ENCODE measurements at regions not wholly inside any gene's neighbourhood (a gene's known extent, or its start where the extent isn't known, plus 50 kb on each side); places are given as distances from the start of the nearest gene placed in this dataset.
"Not testable (repeated sequence)": the region's sequence is repeated elsewhere in the genome, so short reads cannot be mapped to it uniquely, and the experiment has no call there.

- intact Hi-C loops (cut with DNase I) = no loop called here
- DNase-seq (ENCODE audit: low spot score) = no peak
Measured at GRCh38 chr5:6321078-6321477, 57.3 kb downstream of the MED10 start.

DNA sequence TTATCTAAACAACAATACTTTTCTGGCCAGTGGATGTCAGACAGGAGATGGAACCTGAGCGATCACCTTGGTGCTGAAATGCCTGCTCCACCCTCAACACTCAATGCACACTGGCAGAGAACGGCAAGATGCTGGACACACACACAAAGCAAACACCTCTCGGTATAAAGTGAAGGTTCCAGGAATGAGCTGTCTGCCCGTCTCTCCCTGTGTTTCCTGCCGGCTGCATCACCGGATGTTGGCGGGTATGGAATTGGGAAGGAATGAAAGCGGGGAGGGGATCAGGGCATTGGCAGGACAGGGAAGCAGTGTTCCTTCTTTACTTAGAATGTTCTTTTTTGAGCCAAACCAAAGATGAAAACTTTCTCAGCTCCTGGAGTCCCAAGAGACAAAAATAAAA is 59.2 kb downstream of the MED10 start:
- intact Hi-C loops (cut with DNase I) = no loop called here
- no peak for DNase-seq (ENCODE audit: low spot score)

GRCh38 chr5:6317116-6317798 is 61.1 kb downstream of the MED10 start:
- no peak for DNase-seq (ENCODE audit: low spot score)
- intact Hi-C loops (cut with DNase I) = no loop called here

DNA sequence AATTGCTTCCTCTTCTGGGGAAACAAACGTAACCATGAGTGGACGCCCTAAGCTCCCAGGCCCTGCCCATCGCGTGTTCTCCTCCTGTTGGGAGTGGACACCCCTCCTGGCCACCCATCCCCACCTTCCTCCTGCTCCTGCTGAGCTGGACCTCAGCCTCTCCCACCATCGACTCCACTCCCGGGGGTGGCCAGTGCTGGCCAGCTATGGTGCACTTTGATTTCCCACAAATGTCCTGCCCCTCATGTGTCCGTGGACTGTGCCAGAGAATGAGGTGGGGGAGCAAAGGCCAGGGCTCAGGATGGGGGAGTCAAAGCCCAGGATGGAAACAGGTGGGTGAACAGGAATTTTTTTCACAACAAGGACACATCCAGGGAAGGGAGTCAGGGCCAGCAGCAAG is 62.8 kb downstream of the MED10 start:
- DNase-seq (ENCODE audit: low spot score) = no peak
- intact Hi-C loops (cut with DNase I) = no loop called here

DNA sequence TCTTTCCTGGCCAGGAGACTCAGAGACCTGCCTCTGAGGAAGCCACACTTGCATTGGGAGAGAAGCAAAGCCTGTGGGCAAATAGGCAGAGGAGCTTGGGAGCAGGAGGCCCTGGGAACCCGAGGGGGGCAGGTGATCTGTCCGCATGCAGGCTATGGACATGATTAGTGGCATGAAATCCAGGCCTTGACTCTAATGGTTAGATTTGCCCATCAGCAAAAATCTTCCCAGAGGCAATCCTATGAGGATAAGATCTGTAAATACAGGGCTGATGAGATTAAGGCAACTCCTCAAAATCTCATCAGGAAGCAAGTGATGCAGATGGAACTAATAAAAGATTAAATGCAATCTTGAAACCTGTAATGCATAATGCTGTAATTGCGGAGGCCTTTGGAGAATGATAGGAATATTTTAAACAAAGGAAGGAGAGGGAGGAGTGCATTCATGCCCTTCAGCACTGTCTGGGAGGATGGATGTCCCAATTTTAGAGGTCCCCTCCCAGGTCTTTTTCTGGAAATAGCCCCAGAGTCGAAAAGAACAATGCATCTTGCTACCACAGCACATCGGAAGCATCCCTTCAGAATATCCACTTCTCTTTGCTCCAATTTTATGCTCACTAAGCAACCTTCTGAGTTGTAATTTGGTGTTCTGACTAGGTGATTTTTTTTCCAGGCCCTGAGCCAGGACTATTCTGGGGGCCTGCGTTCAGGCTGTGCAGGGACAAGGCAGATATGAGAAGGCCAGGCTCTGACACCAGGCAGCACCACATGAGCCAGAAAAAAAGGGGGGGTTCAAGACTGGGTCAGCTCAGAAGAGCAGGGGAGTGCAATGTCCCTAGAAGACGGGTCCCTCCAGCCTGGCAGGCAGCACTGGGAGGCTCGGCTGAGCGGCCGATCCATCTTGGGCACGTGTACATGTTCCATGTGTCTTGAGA is 66.5 kb downstream of the MED10 start:
- intact Hi-C loops (cut with DNase I) = no loop called here
- no peak for DNase-seq (ENCODE audit: low spot score)

- DNase-seq (ENCODE audit: low spot score) = no peak
- intact Hi-C loops (cut with DNase I) = no loop called here
Measured at GRCh38 chr5:6309949-6310348, 68.4 kb downstream of the MED10 start.

- intact Hi-C loops (cut with DNase I) = no loop called here
- DNase-seq (ENCODE audit: low spot score) = no peak
Measured at GRCh38 chr5:6308683-6309082, 69.7 kb downstream of the MED10 start.

GRCh38 chr5:6307304-6307703 is 71.0 kb downstream of the MED10 start:
- intact Hi-C loops (cut with DNase I) = no loop called here
- DNase-seq (ENCODE audit: low spot score) = no peak

DNA sequence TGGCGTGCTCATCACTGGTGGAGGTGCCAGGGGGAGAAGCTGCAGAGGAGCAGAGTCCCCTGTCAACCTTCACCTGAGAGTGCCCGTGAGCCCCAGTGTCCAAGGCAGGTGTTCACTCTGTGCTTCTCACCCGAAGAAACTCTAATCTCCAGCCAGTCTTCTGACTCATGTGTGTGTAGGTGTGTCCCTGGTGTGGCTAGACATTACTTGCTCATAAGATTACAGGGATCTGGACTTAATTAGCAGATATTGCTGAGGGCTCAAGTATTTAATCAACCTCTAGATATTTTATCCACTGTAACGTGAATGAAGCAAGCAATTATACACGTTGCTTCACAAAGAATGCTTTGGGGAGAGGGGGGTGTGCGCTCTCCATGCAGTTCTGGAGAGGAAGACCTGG is 72.5 kb downstream of the MED10 start:
- no peak for DNase-seq (ENCODE audit: low spot score)
- intact Hi-C loops (cut with DNase I) = loop anchor here in 1 of 2 donors (2.0 kb wide), 1 partner anchor 35 kb away; no protein-coding TSS in a partner anchor

- intact Hi-C loops (cut with DNase I) = no loop called here
- no peak for DNase-seq (ENCODE audit: low spot score)
Measured at GRCh38 chr5:6302684-6303083, 75.7 kb downstream of the MED10 start.

DNA sequence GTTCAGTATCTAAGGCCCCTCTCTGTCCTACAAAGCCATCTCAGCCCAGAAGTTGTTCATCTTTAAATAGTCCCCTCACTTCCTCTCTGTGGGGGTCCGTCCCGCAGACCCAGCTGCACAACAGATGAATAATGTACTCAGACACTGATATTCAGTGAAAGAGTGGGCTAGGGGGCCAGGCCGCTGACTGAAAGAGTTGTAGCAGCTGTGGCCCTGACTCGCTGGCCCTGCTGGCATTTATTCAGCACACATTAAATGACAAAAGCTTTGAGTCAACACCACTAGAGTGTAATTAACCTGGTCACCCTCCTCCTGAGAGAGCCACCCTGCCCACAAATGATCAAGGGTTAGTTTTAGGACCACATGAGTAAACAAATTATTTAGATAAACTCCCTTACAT is 76.3 kb downstream of the MED10 start:
- no peak for DNase-seq (ENCODE audit: low spot score)
- intact Hi-C loops (cut with DNase I) = no loop called here

- DNase-seq (ENCODE audit: low spot score) = no peak
- intact Hi-C loops (cut with DNase I) = no loop called here
Measured at GRCh38 chr5:6296524-6296923, 81.8 kb downstream of the MED10 start.

DNA sequence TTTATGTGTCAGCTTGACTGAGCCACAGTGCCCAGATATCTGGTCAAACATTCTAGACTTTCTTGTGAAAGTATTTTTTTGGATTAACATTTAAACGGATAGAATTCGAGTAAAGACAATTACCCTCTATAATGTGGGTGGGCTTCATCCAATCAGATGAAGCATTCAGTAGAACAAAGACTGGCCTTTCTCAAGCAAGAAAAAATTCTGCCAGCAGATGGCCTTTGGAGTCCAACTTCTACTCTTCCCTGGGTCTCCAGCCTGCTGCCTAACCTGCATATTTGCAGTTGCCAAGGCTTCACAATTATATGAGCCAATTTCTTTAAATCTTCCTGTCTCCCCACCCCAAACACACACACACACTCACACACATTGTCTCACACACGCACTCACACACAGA is 86.4 kb downstream of the MED10 start:
- intact Hi-C loops (cut with DNase I) = no loop called here
- DNase-seq (ENCODE audit: low spot score) = no peak

GRCh38 chr5:6289239-6289638 is 89.1 kb downstream of the MED10 start:
- DNase-seq (ENCODE audit: low spot score) = no peak
- intact Hi-C loops (cut with DNase I) = no loop called here

GRCh38 chr5:6287176-6287575 is 91.2 kb downstream of the MED10 start:
- DNase-seq (ENCODE audit: low spot score) = no peak
- intact Hi-C loops (cut with DNase I) = no loop called here

DNA sequence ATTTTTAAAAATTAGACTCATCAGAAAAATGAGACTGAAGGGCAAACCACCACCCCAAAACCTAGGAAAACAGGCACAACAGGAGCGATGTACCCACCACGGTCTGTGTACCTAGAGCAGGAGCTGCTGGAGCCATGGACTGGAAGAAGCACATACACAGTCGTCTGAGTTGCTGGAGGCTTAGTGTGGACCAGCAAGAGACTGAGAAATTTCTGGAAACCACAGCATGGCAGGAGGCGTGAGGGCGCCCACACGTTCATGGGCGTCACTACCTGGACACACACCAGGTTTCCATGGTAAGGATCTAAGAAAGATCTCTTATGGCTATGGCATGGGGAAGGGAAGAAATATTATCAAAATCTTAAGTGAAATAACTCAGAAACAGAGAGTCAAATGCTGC is 91.9 kb downstream of the MED10 start:
- no peak for DNase-seq (ENCODE audit: low spot score)
- intact Hi-C loops (cut with DNase I) = no loop called here

DNA sequence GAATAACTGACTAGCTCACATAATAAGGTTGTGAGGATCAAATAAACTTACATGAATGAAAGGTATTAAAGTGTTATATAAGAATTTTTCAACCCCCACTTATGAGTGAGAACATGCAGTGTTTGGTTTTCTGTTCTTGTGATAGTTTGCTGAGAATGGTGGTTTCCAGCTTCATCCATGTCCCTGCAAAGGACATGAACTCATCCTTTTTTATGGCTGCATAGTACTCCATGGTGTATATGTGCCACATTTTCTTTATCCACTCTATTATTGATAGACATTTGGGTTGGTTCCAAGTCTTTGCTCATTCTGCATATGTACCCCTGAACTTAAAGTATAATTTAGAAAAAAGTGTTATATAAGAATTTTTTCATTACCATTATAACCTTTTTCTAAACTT is 93.9 kb downstream of the MED10 start:
- DNase-seq (ENCODE audit: low spot score); intact Hi-C loops (cut with DNase I): not testable (repeated sequence)

DNA sequence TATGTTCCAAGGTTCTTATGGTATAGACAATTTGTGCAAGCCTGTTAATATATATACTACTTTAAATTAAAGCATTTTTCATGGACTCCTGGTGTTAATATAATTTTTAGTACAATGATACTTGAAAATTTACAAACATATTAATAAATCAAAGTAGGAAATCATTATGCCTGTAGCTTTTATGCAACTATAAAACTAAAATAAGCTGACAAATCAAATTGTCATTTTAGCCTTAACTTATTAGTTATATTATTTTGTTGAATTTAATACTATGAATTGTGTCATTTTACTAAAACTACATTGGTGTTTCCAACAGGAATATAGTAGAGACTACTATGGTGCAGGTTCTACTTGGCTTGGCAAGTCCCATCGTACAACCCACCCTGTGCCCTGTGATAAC is 96.0 kb downstream of the MED10 start:
- no peak for DNase-seq (ENCODE audit: low spot score)
- intact Hi-C loops (cut with DNase I) = no loop called here

DNA sequence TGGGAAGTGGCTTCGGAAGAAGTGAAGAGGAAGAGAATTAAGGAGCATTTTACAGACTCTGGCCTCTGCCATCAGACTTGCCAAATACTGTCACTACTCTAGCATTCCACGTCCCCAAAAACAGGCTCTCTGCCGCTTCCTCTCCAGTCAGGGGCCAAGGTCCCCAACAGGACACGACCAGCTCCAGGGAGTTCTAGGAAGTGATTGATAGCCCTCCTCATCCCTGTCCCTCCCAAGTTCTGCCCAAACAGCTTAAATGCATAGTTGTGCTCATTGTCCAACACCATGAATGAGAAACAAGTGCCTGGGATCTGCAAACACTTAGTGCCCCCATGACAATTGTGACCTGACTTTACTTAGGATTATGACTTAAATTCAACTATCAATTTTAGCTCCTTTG is 96.5 kb downstream of the MED10 start:
- DNase-seq (ENCODE audit: low spot score) = no peak
- intact Hi-C loops (cut with DNase I) = no loop called here

DNA sequence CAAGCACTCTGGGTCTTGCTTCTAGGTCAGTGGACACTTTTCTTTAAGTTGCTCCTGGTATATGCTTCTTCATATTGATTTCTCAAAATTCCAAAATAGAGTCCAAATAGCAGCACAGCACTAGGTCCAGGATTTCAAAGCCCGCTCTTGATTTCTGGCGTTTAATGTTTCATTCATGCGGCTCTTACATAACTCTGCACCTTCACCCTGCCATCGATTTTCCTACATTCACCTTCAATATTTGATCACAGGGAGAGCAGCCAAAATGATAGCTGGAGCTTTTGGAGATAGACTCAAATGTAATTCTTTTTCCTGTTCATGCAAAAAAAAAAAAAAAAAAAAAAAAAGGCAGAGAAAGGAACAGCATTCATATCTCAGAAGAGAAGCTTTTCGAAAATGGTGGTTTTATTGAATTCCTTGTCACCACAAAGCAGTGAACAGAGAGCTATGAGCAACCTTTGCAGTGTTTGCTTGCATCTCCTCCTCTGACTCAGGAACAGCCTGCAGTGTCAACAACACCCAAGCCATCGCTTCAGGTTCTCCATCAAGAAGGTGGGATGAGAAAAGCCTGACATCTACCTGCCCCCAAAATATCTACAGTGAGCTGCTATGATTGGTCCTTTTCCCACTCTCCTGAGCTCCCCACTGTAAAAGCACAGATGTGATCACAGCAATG is 97.8 kb downstream of the MED10 start:
- intact Hi-C loops (cut with DNase I) = no loop called here

More for the DNA sequence above, 97.8 kb downstream of the MED10 start:
- no peak for DNase-seq (ENCODE audit: low spot score)

Data from posterior vena cava (tissue), 2 donors.